Liver (tissue), 8 donors: ENCODE measurements at regions not wholly inside any gene's neighbourhood (a gene's known extent, or its start where the extent isn't known, plus 50 kb on each side); places are given as distances from the start of the nearest gene placed in this dataset.

Source experiments
- DNase-seq: peaks from one replicate; pipeline ENCODE4 v3.0.0-alpha.2; 2017; ENCODE audit warnings: low spot score
- H3K27ac ChIP-seq, 2 donors: one replicate each; pipeline ENCODE4 v1.7.0; 2013; ENCODE audit warnings: inconsistent platforms in 2 of 2, low read length in 2 of 2, control low read depth in 1 of 2, low read depth in 1 of 2, mild to moderate bottlenecking in 1 of 2
- H3K27me3 ChIP-seq, 4 donors: one replicate each; pipeline versions ENCODE4 v1.6.1 to v1.7.0; 2013; ENCODE audit warnings: low read length in 3 of 4, inconsistent platforms in 1 of 4, mild to moderate bottlenecking in 1 of 4, moderate library complexity in 1 of 4; ENCODE audit not compliant: control insufficient read depth in 4 of 4, insufficient read depth in 4 of 4
- H3K36me3 ChIP-seq, 4 donors: one replicate each; pipeline versions ENCODE4 v1.6.1 to v1.7.0; 2013; ENCODE audit warnings: low read length in 3 of 4, mild to moderate bottlenecking in 3 of 4, low read depth in 1 of 4, moderate library complexity in 1 of 4; ENCODE audit not compliant: control insufficient read depth in 4 of 4, insufficient read depth in 3 of 4
- H3K4me1 ChIP-seq, 4 donors: one replicate each; pipeline versions ENCODE4 v1.6.1 to v1.7.0; 2013; ENCODE audit warnings: low read length in 3 of 4, mild to moderate bottlenecking in 3 of 4, moderate library complexity in 1 of 4; ENCODE audit not compliant: control insufficient read depth in 4 of 4, insufficient read depth in 4 of 4
- H3K4me3 ChIP-seq, 3 donors: one replicate each; pipeline versions ENCODE4 v1.6.1 to v1.7.0; 2013; ENCODE audit warnings: low read length in 3 of 3, control low read depth in 1 of 3, low read depth in 1 of 3, mild to moderate bottlenecking in 1 of 3
- H3K9ac ChIP-seq, 2 donors: one replicate each; pipeline ENCODE4 v1.7.0; 2013; ENCODE audit warnings: low read length in 2 of 2, mild to moderate bottlenecking in 2 of 2, moderate library complexity in 2 of 2, control low read depth in 1 of 2, low read depth in 1 of 2
- H3K9me3 ChIP-seq, 4 donors: one replicate each; pipeline versions ENCODE4 v1.6.1 to v1.7.0; 2013; ENCODE audit warnings: low read length in 3 of 4; ENCODE audit not compliant: control insufficient read depth in 4 of 4
- ATF3 ChIP-seq: IDR thresholded peaks from 2 replicates; pipeline ENCODE4 v1.6.1; 2016; ENCODE audit warnings: antibody characterized with exemption
- CTCF ChIP-seq: fragments of 150-350 bp; IDR thresholded peaks from 2 replicates; pipeline ENCODE4 v1.5.1; 2017; ENCODE audit warnings: improper control_type of control experiment, low read depth, low read length; ENCODE audit not compliant: missing input control
- EGR1 ChIP-seq, 2 donors: IDR thresholded peaks; 2 replicates each; pipeline ENCODE4 v1.6.1; 2016 to 2018; ENCODE audit warnings: antibody characterized with exemption in 2 of 2, low read depth in 2 of 2
- FOXA1 ChIP-seq: IDR thresholded peaks from 2 replicates; pipeline ENCODE4 v1.6.1; 2016; ENCODE audit warnings: antibody characterized with exemption
- FOXA2 ChIP-seq: IDR thresholded peaks from 2 replicates; pipeline ENCODE4 v1.6.1; 2016; ENCODE audit warnings: antibody characterized with exemption
- GABPA ChIP-seq, 2 donors: IDR thresholded peaks in 1 of 2; conservative IDR thresholded peaks in 1 of 2; 2 replicates each; pipeline ENCODE4 v1.6.1; 2016; ENCODE audit warnings: antibody characterized with exemption in 2 of 2, mild to moderate bottlenecking in 1 of 2, moderate library complexity in 1 of 2
- HNF4A ChIP-seq, 2 donors: conservative IDR thresholded peaks; 2 replicates each; pipeline ENCODE4 v1.6.1; 2016; ENCODE audit warnings: antibody characterized with exemption in 2 of 2, mild to moderate bottlenecking in 2 of 2
- HNF4G ChIP-seq: IDR thresholded peaks from 2 replicates; pipeline ENCODE4 v1.6.1; 2016; ENCODE audit warnings: antibody characterized with exemption
- JUND ChIP-seq, 2 donors: IDR thresholded peaks; 2 replicates each; pipeline ENCODE4 v1.6.1; 2016; ENCODE audit warnings: antibody characterized with exemption in 2 of 2
- NR2F2 ChIP-seq: IDR thresholded peaks from 2 replicates; pipeline ENCODE4 v1.6.1; 2016; ENCODE audit warnings: antibody characterized with exemption
- RAD21 ChIP-seq, 2 donors: IDR thresholded peaks; 2 replicates each; pipeline ENCODE4 v1.6.1; 2016; ENCODE audit warnings: antibody characterized with exemption in 2 of 2, mild to moderate bottlenecking in 2 of 2
- REST ChIP-seq: IDR thresholded peaks from 2 replicates; pipeline ENCODE4 v1.6.1; 2016; ENCODE audit warnings: antibody characterized with exemption, mild to moderate bottlenecking
- RXRA ChIP-seq, 2 donors: IDR thresholded peaks; 2 replicates each; pipeline ENCODE4 v1.6.1; 2017 to 2018; ENCODE audit warnings: antibody characterized with exemption in 2 of 2, mild to moderate bottlenecking in 1 of 2
- YY1 ChIP-seq: IDR thresholded peaks from 2 replicates; pipeline ENCODE4 v1.6.1; 2016; ENCODE audit warnings: antibody characterized with exemption, mild to moderate bottlenecking
- WGBS: extraction: QIAGEN DNeasy Blood & Tissue Kit; methylation state at CpG from one replicate; pipeline ENCODE4 v1.1.7; 2013; 5-methylcytosine and 5-hydroxymethylcytosine counted together
- donor health status: healthy.
- donor health status: healthy.
- donor health status: healthy.
- donor health status: healthy.
- donor health status: healthy.

GRCh38 chr5:74576941-74577456 lies 63.5 kb downstream of the ENC1 start:
- Histone ChIP-seq H3K9ac (peak overlapping the region; percentile 10 to 60), H3K9me3 (no peaks in the 10 kb centered on the region), H3K4me3 (peak overlapping the region; percentile 21 to 50 (median 48)), H3K27ac (peak overlapping the region; percentile 85 to 87), H3K4me1 (peaks cover 11 to 38% (median 25%) of the 10 kb centered on the region in 4 donors), H3K27me3 (no peaks in the 10 kb centered on the region), H3K36me3 (no peaks in the 10 kb centered on the region)
- TF ChIP-seq JUND (IDR thresholded peaks at IDR 0.05) (no peak), HNF4A (conservative IDR thresholded peaks at IDR 0.05) (peak in 1 of 2 donors; percentile 36), ATF3 (no peak), FOXA2 (peak; percentile 96), RXRA (IDR thresholded peaks at IDR 0.05) (peak in 1 of 2 donors; percentile 36), NR2F2 (no peak), CTCF (peak; percentile 19), RAD21 (IDR thresholded peaks at IDR 0.05) (peak; percentile 37 to 60), YY1 (no peak), EGR1 (IDR thresholded peaks at IDR 0.05; ENCODE audit: low read depth in 2 of 2) (no peak), HNF4G (no peak), FOXA1 (peak; percentile 90), GABPA (IDR thresholded peaks at IDR 0.05 in 1 of 2, conservative IDR thresholded peaks at IDR 0.05 in 1 of 2) (no peak)
- WGBS = 24% methylated on average over 6 of the region's 6 CpGs
- DNase-seq = no peak

GRCh38 chr5:74575741-74576538 lies 64.6 kb downstream of the ENC1 start:
- H3K27me3 ChIP-seq = no peaks in the 10 kb centered on the region
- H3K4me3 ChIP-seq = no peak overlapping the region
- WGBS = 77% methylated on average over 15 of the region's 15 CpGs
- H3K36me3 ChIP-seq = no peaks in the 10 kb centered on the region
- no peak for DNase-seq
- TF ChIP-seq YY1 (no peak), HNF4A (conservative IDR thresholded peaks at IDR 0.05) (peak in 1 of 2 donors; percentile 12), JUND (IDR thresholded peaks at IDR 0.05) (no peak), REST (no peak), FOXA2 (no peak), RAD21 (IDR thresholded peaks at IDR 0.05) (no peak)
- H3K27ac ChIP-seq = peak overlapping the region; percentile 85 to 87
- no peaks in the 10 kb centered on the region for H3K9me3 ChIP-seq
- H3K9ac ChIP-seq = no peak overlapping the region
- peaks cover 7 to 32% (median 22%) of the 10 kb centered on the region in 4 donors for H3K4me1 ChIP-seq
